ENCODE measurements at regions not wholly inside any gene's neighbourhood (a gene's known extent, or its start where the extent isn't known, plus 50 kb on each side); places are given as distances from the start of the nearest gene placed in this dataset.

DNA sequence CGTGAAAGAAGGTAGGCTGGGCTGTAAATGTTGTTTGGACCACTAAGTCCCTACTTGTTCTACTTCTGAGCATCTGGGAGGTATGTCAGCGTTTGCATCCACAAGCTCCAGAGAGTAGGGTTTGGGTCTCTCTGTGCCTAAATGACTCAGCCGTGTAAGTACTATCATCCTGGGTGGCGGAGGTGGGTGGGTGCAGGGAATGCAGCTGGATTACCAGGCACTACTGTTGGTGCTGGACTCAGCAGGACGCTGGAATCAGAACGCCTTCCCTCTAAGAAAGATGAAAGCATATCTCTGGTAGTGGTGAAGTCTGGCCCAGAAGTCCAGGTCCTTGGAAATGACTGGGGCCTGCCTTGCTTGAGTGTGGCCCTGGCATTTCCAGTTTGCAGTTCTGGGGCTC lies 289.7 kb downstream of the PCNX1 start:
- no peak overlapping the region for H3K27ac ChIP-seq
- in situ Hi-C loops (cut with HindIII; ENCODE audit: low pct_ligation_motif_present, low sequenced_read_pairs), result no loop called here
- H3K27me3 ChIP-seq (replicated peaks), result no peaks in the 10 kb centered on the region
- TF ChIP-seq, protein P1, sequence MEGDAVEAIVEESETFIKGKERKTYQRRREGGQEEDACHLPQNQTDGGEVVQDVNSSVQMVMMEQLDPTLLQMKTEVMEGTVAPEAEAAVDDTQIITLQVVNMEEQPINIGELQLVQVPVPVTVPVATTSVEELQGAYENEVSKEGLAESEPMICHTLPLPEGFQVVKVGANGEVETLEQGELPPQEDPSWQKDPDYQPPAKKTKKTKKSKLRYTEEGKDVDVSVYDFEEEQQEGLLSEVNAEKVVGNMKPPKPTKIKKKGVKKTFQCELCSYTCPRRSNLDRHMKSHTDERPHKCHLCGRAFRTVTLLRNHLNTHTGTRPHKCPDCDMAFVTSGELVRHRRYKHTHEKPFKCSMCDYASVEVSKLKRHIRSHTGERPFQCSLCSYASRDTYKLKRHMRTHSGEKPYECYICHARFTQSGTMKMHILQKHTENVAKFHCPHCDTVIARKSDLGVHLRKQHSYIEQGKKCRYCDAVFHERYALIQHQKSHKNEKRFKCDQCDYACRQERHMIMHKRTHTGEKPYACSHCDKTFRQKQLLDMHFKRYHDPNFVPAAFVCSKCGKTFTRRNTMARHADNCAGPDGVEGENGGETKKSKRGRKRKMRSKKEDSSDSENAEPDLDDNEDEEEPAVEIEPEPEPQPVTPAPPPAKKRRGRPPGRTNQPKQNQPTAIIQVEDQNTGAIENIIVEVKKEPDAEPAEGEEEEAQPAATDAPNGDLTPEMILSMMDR (IDR thresholded peaks at IDR 0.05; ENCODE audit: low read depth, low read length, missing control alignments), result no peak
- no peaks in the 10 kb centered on the region for H3K36me3 ChIP-seq (replicated peaks)
- no peak overlapping the region for H3K4me3 ChIP-seq (ENCODE audit: low read depth, low read length)
- no peak for DNase-seq

DNA sequence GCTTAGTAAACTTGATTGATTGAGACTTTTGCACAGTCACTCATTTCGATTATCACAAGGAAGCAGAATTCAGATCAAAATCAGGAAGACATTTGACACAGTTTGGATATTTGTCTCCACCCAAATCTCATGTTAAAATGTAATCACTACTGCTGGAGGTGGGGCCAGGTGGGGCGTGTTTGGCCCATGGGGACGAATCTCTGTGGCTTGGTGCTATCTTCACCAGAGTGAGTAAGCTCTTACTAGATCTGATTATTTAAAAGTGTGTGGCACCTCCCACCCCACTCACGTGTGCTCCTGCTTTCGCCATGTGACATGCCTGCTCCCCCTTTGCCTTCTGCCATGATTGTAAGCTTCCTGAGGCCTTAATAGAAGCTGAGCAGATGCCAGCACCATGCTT lies 291.4 kb downstream of the PCNX1 start:
- in situ Hi-C loops (cut with HindIII; ENCODE audit: low pct_ligation_motif_present, low sequenced_read_pairs), result no loop called here
- no peak for DNase-seq
- Histone ChIP-seq H3K27me3 (replicated peaks) (no peaks in the 10 kb centered on the region), H3K27ac (no peak overlapping the region), H3K4me3 (ENCODE audit: low read depth, low read length) (no peak overlapping the region), H3K36me3 (replicated peaks) (no peaks in the 10 kb centered on the region)
- TF ChIP-seq, protein P1 (IDR thresholded peaks at IDR 0.05; ENCODE audit: low read depth, low read length, missing control alignments), result no peak

DNA sequence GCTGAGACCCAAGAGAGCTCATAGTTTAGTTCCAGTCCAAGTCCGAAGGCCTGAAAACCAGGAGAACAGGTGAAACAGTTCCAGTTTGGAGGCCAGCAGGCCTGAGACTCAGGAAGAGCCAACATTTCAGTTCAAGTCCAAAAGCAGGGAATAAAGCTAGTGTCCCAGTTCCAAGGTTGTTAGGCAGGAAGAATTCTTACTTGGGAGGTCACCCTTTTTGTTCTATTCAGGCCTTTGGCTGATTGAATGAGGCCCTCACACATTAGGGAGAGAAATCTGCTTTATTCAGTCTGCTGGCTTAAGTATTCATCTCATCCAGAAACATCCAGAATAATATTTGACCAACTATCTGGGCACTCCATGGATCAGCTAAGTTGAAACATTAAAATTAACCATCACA lies 294.6 kb downstream of the PCNX1 start:
- no peak overlapping the region for H3K4me3 ChIP-seq (ENCODE audit: low read depth, low read length)
- no peak overlapping the region for H3K27ac ChIP-seq
- no peaks in the 10 kb centered on the region for H3K27me3 ChIP-seq (replicated peaks)
- TF ChIP-seq, protein P1 (IDR thresholded peaks at IDR 0.05; ENCODE audit: low read depth, low read length, missing control alignments), result no peak
- in situ Hi-C loops (cut with HindIII; ENCODE audit: low pct_ligation_motif_present, low sequenced_read_pairs), result no loop called here
- no peak for DNase-seq
- H3K36me3 ChIP-seq (replicated peaks), result no peaks in the 10 kb centered on the region

DNA sequence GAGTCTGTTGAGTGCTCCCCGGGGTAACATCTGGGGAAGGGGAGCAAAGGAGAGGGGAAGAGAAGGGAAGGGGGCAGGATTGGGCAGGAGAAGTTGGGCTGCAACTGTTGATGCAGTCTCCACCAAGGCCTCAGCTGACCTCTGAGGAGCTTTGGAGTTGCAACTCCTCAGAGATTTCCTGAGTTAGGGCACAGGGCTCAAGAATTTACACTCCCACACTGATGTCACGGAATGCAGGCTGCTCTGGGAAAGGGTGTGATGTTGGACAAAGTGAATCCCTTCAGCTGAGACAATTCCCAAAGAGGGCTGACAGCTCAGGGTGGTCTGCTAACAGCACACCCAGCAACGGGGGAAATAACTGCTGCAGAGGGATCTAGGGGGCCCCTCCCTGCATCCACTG lies 295.6 kb downstream of the PCNX1 start:
- TF ChIP-seq, protein P1 (IDR thresholded peaks at IDR 0.05; ENCODE audit: low read depth, low read length, missing control alignments), result no peak
- no peak overlapping the region for H3K27ac ChIP-seq
- no peaks in the 10 kb centered on the region for H3K27me3 ChIP-seq (replicated peaks)
- no peak overlapping the region for H3K4me3 ChIP-seq (ENCODE audit: low read depth, low read length)
- H3K36me3 ChIP-seq (replicated peaks), result no peaks in the 10 kb centered on the region
- in situ Hi-C loops (cut with HindIII; ENCODE audit: low pct_ligation_motif_present, low sequenced_read_pairs), result no loop called here
- no peak for DNase-seq

DNA sequence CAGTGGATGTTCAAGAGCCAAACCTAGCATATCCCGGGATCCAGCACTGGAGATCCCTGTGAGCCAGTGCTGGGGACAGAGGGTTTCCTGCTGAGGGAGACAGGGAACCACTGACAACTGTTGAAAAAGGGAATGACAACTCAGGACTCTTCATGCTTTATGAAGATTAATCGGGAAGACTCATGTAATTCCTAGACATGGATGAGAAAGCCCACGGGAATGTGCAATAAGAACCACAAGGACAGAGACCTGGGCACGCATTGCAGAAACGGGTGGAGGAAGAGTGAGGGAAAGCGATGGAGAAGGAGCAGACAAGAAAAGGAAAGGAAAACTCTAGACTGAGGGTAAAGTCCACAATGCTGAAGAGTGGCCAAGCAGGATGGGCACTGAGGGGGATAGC lies 296.0 kb downstream of the PCNX1 start:
- Histone ChIP-seq H3K27me3 (replicated peaks) (no peaks in the 10 kb centered on the region), H3K36me3 (replicated peaks) (no peaks in the 10 kb centered on the region), H3K4me3 (ENCODE audit: low read depth, low read length) (no peak overlapping the region), H3K27ac (no peak overlapping the region)
- TF ChIP-seq, protein P1 (IDR thresholded peaks at IDR 0.05; ENCODE audit: low read depth, low read length, missing control alignments), result no peak
- no peak for DNase-seq
- in situ Hi-C loops (cut with HindIII; ENCODE audit: low pct_ligation_motif_present, low sequenced_read_pairs), result no loop called here

DNA sequence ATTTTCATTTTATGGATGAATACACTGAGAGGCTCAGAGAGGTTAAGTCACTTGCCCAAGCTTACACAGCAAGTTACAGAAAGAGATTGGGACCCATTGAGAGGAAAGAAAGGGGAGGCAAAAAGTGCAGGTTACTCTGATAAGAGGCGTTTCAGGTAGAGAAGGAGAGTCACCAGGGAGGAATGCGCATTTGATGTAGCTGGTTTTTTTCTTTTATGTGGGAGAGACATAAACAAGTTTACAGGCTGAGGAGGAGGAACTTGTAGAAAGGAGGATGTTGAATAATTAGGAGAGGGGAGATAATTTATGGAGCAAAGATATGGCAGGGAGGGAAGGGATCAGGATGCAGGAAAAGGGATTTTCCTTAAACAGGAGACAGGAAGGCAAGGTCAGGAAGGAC lies 297.0 kb downstream of the PCNX1 start:
- Histone ChIP-seq H3K27ac (no peak overlapping the region), H3K27me3 (replicated peaks) (no peaks in the 10 kb centered on the region), H3K4me3 (ENCODE audit: low read depth, low read length) (no peak overlapping the region), H3K36me3 (replicated peaks) (no peaks in the 10 kb centered on the region)
- TF ChIP-seq, protein P1 (IDR thresholded peaks at IDR 0.05; ENCODE audit: low read depth, low read length, missing control alignments), result no peak
- in situ Hi-C loops (cut with HindIII; ENCODE audit: low pct_ligation_motif_present, low sequenced_read_pairs), result no loop called here
- DNase-seq, result no peak

Measured in brain microvascular endothelial cell (primary cell).